GM23338 (cell line): ENCODE measurements at regions not wholly inside any gene's neighbourhood (a gene's known extent, or its start where the extent isn't known, plus 50 kb on each side); places are given as distances from the start of the nearest gene placed in this dataset.

Experiments
- ATAC-seq: fragments of 200-7000 bp; cut with Tn5 transposase; 3 replicates; pipeline ENCODE4 v1.9.1; 2020
- DNase-seq: peaks from one replicate; pipeline ENCODE4 v3.0.0-alpha.2; 2015; ENCODE audit warnings: low spot score
- H2AFZ ChIP-seq: fragments of 200-600 bp; sonication (generic); 2 replicates; pipeline ENCODE4 v1.8.0; 2016; ENCODE audit warnings: antibody characterized with exemption, mild to moderate bottlenecking, moderate library complexity
- H3F3A ChIP-seq: fragments of 200-600 bp; sonication (generic); replicated peaks from 2 replicates; pipeline ENCODE4 v1.8.0; 2017; ENCODE audit warnings: antibody characterized with exemption, mixed run types, low read depth
- H3K27ac ChIP-seq: fragments of 200-600 bp; sonication (generic); 2 replicates; pipeline ENCODE4 v1.6.1; 2016; ENCODE audit warnings: low read depth
- H3K27me3 ChIP-seq: fragments of 200-600 bp; sonication (generic); 2 replicates; pipeline ENCODE4 v1.8.0; 2016; ENCODE audit warnings: mild to moderate bottlenecking, mixed run types, moderate library complexity; ENCODE audit not compliant: insufficient read depth
- H3K36me3 ChIP-seq: fragments of 200-600 bp; sonication (generic); 2 replicates; pipeline ENCODE4 v1.8.0; 2016; ENCODE audit warnings: mild to moderate bottlenecking; ENCODE audit not compliant: insufficient read depth
- H3K4me1 ChIP-seq: fragments of 200-600 bp; sonication (generic); 2 replicates; pipeline ENCODE4 v1.8.0; 2016; ENCODE audit warnings: mild to moderate bottlenecking, moderate library complexity; ENCODE audit not compliant: insufficient read depth
- H3K4me2 ChIP-seq: fragments of 200-600 bp; sonication (generic); 2 replicates; pipeline ENCODE4 v1.7.1; 2017; ENCODE audit warnings: mixed run types
- H3K4me3 ChIP-seq: fragments of 200-600 bp; sonication (generic); 2 replicates; pipeline ENCODE4 v1.6.1; 2016; ENCODE audit warnings: mixed run types
- H3K79me2 ChIP-seq: fragments of 200-600 bp; sonication (generic); replicated peaks from 2 replicates; pipeline ENCODE4 v1.8.0; 2017; ENCODE audit warnings: mild to moderate bottlenecking; ENCODE audit not compliant: insufficient read depth
- H3K9me2 ChIP-seq: fragments of 200-600 bp; sonication (generic); 2 replicates; pipeline ENCODE4 v1.8.0; 2017; ENCODE audit not compliant: insufficient read depth
- H4K20me1 ChIP-seq: fragments of 200-600 bp; sonication (generic); replicated peaks from 2 replicates; pipeline ENCODE4 v1.8.0; 2017; ENCODE audit warnings: mild to moderate bottlenecking; ENCODE audit not compliant: insufficient read depth
- H3K27ac Mint-ChIP-seq: 2 replicates; pipeline ENCODE4 v1.8.0; 2020; ENCODE audit warnings: inconsistent platforms, mild to moderate bottlenecking, moderate library complexity, mixed read lengths
- H3K27me3 Mint-ChIP-seq: 3 replicates; pipeline ENCODE4 v1.8.0; 2022; ENCODE audit warnings: low read depth, mild to moderate bottlenecking, moderate library complexity, mixed read lengths, inconsistent platforms; ENCODE audit not compliant: insufficient read depth, poor library complexity
- H3K36me3 Mint-ChIP-seq: 3 replicates; pipeline ENCODE4 v1.8.0; 2021; ENCODE audit warnings: low read depth, mild to moderate bottlenecking, inconsistent platforms, moderate library complexity, mixed read lengths
- H3K4me1 Mint-ChIP-seq: 3 replicates; pipeline ENCODE4 v1.8.0; 2020; ENCODE audit warnings: mild to moderate bottlenecking, inconsistent platforms, mixed read lengths
- H3K4me3 Mint-ChIP-seq: 3 replicates; pipeline ENCODE4 v1.8.0; 2021; ENCODE audit warnings: moderate library complexity, mild to moderate bottlenecking, inconsistent platforms, mixed read lengths
- H3K9me3 Mint-ChIP-seq: 3 replicates; pipeline ENCODE4 v1.8.0; 2020; ENCODE audit warnings: moderate library complexity, mild to moderate bottlenecking, inconsistent platforms, mixed read lengths
- CREB1 ChIP-seq: fragments of 250-450 bp; sonication (Bioruptor Pico); IDR thresholded peaks from 2 replicates; pipeline ENCODE4 v1.5.0; 2020; ENCODE audit warnings: low read depth, mild to moderate bottlenecking, moderate library complexity
- CTCF ChIP-seq, 2 experiments: fragments of 200-600 bp in 1 of 2; sonication (generic) in 1 of 2; conservative IDR thresholded peaks; 2 replicates each; pipeline versions ENCODE4 v1.5.1 to v1.6.1; 2016 to 2017; ENCODE audit warnings: antibody characterized with exemption in 2 of 2, low read depth in 2 of 2, mild to moderate bottlenecking in 2 of 2, moderate library complexity in 1 of 2
- EZH2 ChIP-seq: fragments of 200-600 bp; sonication (generic); IDR thresholded peaks from one replicate; pipeline ENCODE4 v1.8.0; 2017; ENCODE audit warnings: antibody characterized with exemption, mild to moderate bottlenecking, low read depth; ENCODE audit not compliant: unreplicated experiment
- EZH2phosphoT487 ChIP-seq: fragments of 200-600 bp; sonication (generic); IDR thresholded peaks from one replicate; pipeline ENCODE4 v1.8.1; 2018; ENCODE audit warnings: antibody characterized with exemption; ENCODE audit not compliant: unreplicated experiment
- JUNB ChIP-seq: IDR thresholded peaks from one replicate; pipeline ENCODE4 v1.6.1; 2016; ENCODE audit warnings: antibody characterized with exemption; ENCODE audit not compliant: unreplicated experiment
- NANOG ChIP-seq: IDR thresholded peaks from 2 replicates; pipeline ENCODE4 v1.6.1; 2016; ENCODE audit warnings: antibody characterized with exemption, borderline replicate concordance
- POLR2AphosphoS5 ChIP-seq: IDR thresholded peaks from 2 replicates; pipeline ENCODE4 v1.6.1; 2016; ENCODE audit warnings: antibody characterized with exemption, low read depth
- REST ChIP-seq: IDR thresholded peaks from one replicate; pipeline ENCODE4 v1.6.1; 2018; ENCODE audit warnings: antibody characterized with exemption; ENCODE audit not compliant: unreplicated experiment
- STAT1 ChIP-seq: IDR thresholded peaks from one replicate; pipeline ENCODE4 v1.6.1; 2016; ENCODE audit warnings: antibody characterized with exemption; ENCODE audit not compliant: unreplicated experiment
- ZNF114 ChIP-seq: fragments of 250-450 bp; sonication (Bioruptor Pico); IDR thresholded peaks from 2 replicates; pipeline ENCODE4 v1.5.0; 2020; ENCODE audit warnings: mild to moderate bottlenecking, moderate library complexity
- ZNF331 ChIP-seq: fragments of 250-450 bp; sonication (Bioruptor Pico); IDR thresholded peaks from 2 replicates; pipeline ENCODE4 v1.5.0; 2020; ENCODE audit warnings: low read depth, mild to moderate bottlenecking, moderate library complexity
- ZNF462 ChIP-seq: fragments of 250-450 bp; sonication (Bioruptor Pico); IDR thresholded peaks from 2 replicates; pipeline ENCODE4 v1.5.0; 2020; ENCODE audit warnings: mild to moderate bottlenecking, moderate library complexity
- TF ChIP-seq, protein P1 (sequence below): IDR thresholded peaks from 2 replicates; pipeline ENCODE4 v1.6.1; 2016; ENCODE audit warnings: antibody characterized with exemption

- TF ChIP-seq EZH2, result no peak
- TF ChIP-seq JUNB, result no peak
- TF ChIP-seq CREB1, result no peak
These were observed 569.6 kb downstream of the ZNF674 start (continued) for GRCh38 chrX:45975633-45976032.

DNA sequence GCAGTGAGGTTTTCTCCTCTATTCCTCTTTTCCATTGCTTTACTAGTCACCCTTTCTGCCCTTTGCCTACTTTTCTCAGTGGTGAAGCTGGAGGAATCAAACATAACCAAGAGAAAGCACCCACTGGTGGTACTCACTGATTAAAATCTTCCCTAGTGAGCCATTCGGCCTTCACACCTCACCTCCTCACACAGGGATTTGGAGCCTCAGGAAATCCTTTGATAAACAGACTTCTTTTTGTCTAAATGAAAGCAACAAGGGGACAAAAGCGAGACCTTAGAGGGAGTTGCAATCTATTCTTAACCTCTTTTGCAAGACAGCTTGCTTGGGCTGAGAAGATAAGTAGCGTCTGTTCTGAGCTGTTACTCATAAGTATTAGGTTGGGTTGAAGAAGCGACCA lies 572.6 kb downstream of the ZNF674 start:
- Histone ChIP-seq H3K4me1 (no peaks in the 10 kb centered on the region), H4K20me1 (no peaks in the 10 kb centered on the region), H3K27me3 (no peaks in the 10 kb centered on the region), H3K79me2 (no peaks in the 10 kb centered on the region), H3K36me3 (no peaks in the 10 kb centered on the region), H3K4me2 (no peak overlapping the region), H3F3A (no peaks in the 10 kb centered on the region), H2AFZ (0 out of 2 replicates have a peak overlapping the region, but pooled peaks have one; percentile 38), H3K9me2 (no peaks in the 10 kb centered on the region), H3K27ac (no peak overlapping the region), H3K4me3 (no peak overlapping the region)
- H3K4me3 Mint-ChIP-seq, result no peak overlapping the region
- no peaks in the 10 kb centered on the region; the same call in 2 of the 3 replicates for H3K36me3 Mint-ChIP-seq
- TF ChIP-seq, protein P1, sequence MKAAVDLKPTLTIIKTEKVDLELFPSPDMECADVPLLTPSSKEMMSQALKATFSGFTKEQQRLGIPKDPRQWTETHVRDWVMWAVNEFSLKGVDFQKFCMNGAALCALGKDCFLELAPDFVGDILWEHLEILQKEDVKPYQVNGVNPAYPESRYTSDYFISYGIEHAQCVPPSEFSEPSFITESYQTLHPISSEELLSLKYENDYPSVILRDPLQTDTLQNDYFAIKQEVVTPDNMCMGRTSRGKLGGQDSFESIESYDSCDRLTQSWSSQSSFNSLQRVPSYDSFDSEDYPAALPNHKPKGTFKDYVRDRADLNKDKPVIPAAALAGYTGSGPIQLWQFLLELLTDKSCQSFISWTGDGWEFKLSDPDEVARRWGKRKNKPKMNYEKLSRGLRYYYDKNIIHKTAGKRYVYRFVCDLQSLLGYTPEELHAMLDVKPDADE, result no peak
- no peak for TF ChIP-seq POLR2AphosphoS5
- no peak for TF ChIP-seq EZH2phosphoT487
- no peak for TF ChIP-seq JUNB
- no peak for TF ChIP-seq ZNF114 (CRISPR knock-in tag)
- no peak for TF ChIP-seq REST
- no peak for TF ChIP-seq CTCF (conservative IDR thresholded peaks at IDR 0.05; ENCODE audit: low read depth in 2 of 2)
- no peak for TF ChIP-seq CREB1
- TF ChIP-seq NANOG, result no peak
- TF ChIP-seq ZNF462, result no peak
- TF ChIP-seq STAT1, result no peak
- no peak for TF ChIP-seq ZNF331 (CRISPR knock-in tag)
- no peak for TF ChIP-seq EZH2
- no peaks in the 10 kb centered on the region; the same call in 2 of the 3 replicates for H3K9me3 Mint-ChIP-seq
- ATAC-seq, result no peak
- no peak overlapping the region for H3K27ac Mint-ChIP-seq
- peaks cover 3% of the 10 kb centered on the region for H3K27me3 Mint-ChIP-seq
- no peak for DNase-seq
- no peaks in the 10 kb centered on the region for H3K4me1 Mint-ChIP-seq
